T47D (cell line): ENCODE measurements at regions not wholly inside any gene's neighbourhood (a gene's known extent, or its start where the extent isn't known, plus 50 kb on each side); places are given as distances from the start of the nearest gene placed in this dataset.
"Not testable (repeated sequence)": the region's sequence is repeated elsewhere in the genome, so short reads cannot be mapped to it uniquely, and the experiment has no call there.

Experiments
- DNase-seq, 2 experiments: peaks; one replicate each; pipeline versions ENCODE4 v3.0.0 to v3.0.0-alpha.2; 2011 to 2012; ENCODE audit warnings: low read depth in 1 of 2, low spot score in 1 of 2
- JUND ChIP-seq: IDR thresholded peaks from 2 replicates; pipeline ENCODE4 v1.6.1; 2012; ENCODE audit warnings: low read depth
- in situ Hi-C: cut with HindIII; loops from 2 replicates; pipeline ENCODE4 v1.10.0; 2016; ENCODE audit warnings: low sequenced_read_pairs, low pct_unique_long_range_greater_than_20kb

DNA sequence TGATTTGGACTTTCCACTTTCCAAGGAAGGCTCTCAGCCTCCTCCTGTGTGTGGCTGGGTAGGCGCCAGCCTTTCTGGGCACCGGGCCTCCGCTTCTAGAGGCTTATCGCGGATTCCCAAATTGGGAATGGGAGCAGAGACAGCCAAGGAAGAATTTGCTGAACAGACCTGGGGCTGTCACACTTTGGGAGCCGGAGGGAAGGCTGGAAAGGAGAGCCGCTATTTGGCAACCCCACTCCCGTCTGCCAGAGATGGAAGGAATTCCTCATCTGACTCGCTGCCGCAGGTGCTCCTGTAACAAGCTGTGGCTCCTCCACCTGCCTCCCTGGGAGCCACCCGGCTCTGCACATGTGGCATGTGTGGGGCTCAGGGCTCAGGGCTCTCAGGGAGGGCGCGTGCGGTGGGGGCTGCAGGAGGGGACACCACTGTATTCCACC, 50.8 kb upstream of the ECHDC3 start:
- no peak for TF ChIP-seq JUND
- DNase-seq: no peak
- in situ Hi-C loops: no loop called here

DNA sequence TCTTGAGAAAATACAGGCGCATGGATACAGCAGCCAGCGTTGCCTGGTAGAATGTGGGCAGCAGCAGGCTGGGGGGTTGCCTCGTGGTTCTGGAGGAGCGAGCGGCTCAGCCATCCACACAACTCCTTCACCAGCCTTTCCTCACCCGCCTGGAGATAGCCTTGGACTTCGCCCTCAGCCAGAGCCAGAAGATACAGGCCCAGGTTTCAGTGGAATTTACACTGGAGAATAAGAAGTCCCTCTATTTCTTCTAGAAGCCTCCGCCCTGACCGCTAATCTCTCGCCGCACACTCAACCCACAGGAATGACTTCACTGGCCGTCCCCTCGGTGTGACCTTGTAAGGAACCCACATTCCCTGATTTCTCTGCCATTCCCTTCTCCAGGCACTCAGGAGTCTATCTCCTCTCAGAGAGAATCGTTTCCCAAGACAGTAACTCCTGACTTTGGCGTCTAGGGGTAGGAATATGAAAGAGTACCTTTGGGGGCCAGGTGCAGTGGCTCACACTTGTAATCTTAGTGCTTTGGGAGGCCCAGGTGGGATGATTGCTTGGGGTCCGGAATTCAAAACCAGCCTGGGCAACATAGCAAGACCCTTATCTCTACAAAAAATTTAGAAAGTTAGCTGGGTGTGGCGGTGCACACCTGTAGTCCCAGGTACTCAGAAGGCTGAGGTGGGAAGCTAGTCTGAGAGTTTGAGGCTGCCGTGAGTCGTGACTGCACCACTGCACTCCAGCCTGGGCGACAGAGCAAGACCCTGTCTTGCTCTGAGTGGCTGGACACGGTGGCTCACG, 52.0 kb upstream of the ECHDC3 start:
- no peak for TF ChIP-seq JUND
- no peak for DNase-seq
- in situ Hi-C loops: no loop called here

DNA sequence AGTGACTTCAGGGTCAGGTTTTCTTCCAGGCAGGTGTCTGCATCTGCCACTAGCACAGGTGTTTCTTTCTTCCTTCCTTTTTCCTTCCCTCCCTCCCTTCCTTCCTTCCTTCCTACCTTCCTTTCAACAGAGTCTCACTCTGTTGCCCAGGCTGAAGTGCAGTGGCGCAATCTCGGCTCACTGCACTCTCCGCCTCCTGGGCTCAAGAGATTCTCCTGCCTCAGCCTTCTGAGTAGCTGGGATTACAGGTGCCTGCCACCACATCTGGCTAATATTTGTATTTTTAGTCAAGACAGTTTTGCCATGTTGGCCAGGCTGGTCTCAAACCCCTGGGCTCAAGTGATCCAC, 53.8 kb upstream of the ECHDC3 start:
- in situ Hi-C loops, DNase-seq: not testable (repeated sequence)

DNA sequence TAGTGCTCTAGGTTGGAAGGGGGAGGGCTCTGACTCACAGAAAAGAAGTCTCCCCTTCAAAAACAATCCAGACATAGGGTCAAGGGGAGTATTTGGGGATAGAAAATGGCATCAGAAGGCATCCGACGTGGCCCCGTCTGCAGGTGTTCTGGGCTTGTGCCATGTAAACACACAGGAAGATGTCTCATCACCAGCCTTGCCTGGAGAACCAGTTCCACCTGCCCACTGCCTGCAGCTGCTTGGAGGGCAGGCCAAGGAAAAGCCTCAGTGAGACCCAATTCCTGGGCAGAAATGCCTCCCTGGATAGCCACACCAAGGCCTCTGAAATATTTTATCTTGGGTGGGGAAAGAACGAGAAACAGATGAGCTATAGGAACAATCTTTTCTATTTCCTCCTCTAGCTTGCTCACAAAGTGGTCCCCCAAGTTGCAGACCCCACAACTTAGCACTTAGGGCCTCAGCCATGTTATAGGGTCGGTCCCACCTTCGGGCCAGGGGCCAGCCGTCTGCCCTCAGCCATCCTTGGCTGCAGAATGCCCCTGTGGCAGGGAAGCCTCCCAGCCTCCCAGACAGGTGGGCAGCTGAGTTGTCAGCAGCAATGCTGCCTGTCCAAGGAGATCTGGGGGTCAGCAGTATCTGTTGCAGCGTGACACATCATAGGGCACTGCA, 54.3 kb upstream of the ECHDC3 start:
- TF ChIP-seq JUND: no peak
- in situ Hi-C loops: no loop called here
- peak; percentile 47 to 94 for DNase-seq

DNA sequence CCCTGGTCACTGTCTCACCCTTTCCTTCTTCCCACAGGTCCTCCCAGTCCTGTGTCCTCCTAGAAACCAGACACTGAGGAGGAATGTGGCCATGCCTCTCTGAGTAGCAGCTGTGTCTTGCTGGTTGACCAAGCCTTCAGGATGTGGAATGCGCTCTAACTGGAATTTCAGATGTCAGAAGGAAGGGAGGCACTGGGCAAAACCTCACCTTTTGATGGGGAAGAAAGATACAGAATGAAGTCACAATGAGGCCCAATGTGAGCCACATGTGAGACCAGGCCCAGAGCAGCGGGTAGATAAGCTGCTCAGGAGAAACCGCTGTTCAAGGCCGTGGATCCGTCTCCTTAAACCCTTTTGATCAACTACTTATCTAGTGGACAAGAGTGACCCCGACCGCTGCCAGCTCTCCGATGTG, 54.8 kb upstream of the ECHDC3 start:
- peak; percentile 90 to 99 for DNase-seq
- peak; percentile 79; the same call in 1 of the 2 replicates for TF ChIP-seq JUND
- in situ Hi-C loops: no loop called here

DNA sequence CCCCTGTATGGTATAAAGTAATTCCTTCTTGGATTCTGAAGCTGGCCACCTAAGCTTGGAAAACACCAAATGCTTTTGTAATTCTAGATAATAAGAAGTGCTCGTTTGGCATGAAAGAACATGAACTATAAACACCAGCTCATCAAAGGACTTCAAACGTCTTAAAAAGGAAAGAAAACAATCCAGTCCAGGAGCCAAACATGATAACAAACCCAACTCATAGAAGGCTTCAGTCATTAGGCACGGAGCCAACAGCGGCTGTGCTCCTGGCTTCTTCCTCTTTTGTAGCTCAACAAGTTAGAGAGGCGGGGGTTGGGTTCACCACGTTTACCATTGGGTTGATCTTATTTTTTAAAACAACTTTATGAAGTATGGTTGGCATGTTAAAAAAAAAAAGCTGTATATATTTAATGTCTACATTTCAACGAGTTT, 56.4 kb upstream of the ECHDC3 start:
- TF ChIP-seq JUND: no peak
- in situ Hi-C loops: no loop called here
- DNase-seq: peak in 1 of 2 experiments; percentile 77

DNA sequence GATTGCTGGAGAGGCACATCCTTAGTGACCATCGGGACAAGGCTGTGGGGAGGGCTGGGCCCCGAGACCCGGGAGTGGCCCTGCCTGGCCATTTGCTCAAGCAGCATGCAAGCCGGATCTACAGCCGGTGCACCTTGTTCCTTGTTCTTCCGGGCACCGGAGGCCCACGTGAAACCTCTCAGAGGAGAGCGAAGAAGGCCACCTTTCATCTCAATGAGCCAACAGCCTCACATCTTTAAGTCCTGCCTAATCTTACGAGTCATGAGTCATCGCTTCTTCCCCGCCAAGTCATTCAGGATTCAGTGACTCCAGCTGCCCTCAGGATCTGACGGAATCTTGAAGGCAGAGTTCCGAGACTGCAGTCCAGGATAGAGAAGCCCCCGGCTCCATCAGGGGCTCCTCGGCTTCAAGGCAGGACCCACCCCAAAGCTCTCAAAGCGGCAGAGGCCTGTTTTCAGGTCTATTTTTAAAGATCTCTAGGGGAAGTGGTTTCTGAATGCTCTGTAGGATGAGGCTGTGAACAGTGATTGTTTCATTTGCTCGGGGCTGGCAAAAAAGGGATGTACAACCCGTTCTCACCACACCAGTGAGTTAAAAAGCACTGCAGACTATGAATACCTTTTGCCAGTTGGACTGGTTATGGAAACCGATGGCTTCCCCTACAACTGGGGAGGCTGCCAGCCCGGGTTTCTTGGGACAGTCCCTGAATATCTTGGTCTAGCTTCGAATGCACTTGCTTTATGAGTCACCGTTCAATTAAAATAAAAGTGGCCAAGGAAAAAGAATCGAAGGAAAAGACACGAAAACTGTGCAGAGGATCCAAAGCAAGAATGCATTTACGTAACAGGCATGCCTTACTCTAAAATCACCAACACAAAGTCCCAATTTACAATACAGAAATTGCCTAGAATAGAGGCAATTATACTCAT, 57.2 kb upstream of the ECHDC3 start:
- DNase-seq: peak in 1 of 2 experiments; percentile 35
- in situ Hi-C loops: no loop called here
- TF ChIP-seq JUND: no peak

DNA sequence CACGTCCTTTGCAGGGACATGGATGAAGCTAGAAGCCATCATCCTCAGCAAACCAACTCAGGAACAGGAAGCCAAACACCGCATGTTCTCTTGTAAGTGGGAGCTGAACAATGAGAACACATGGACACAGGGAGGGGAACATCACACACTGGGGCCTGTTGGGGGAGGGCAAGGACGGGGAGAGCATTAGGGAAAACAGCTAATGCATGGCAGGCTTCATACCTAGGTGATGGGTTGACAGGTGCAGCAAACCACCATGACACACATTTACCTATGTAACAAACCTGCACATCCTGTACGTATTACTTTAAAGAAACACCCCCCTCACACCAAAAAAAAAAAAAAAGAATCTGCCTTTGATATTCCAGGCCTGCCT, 57.9 kb upstream of the ECHDC3 start:
- in situ Hi-C loops, DNase-seq: not testable (repeated sequence)

DNA sequence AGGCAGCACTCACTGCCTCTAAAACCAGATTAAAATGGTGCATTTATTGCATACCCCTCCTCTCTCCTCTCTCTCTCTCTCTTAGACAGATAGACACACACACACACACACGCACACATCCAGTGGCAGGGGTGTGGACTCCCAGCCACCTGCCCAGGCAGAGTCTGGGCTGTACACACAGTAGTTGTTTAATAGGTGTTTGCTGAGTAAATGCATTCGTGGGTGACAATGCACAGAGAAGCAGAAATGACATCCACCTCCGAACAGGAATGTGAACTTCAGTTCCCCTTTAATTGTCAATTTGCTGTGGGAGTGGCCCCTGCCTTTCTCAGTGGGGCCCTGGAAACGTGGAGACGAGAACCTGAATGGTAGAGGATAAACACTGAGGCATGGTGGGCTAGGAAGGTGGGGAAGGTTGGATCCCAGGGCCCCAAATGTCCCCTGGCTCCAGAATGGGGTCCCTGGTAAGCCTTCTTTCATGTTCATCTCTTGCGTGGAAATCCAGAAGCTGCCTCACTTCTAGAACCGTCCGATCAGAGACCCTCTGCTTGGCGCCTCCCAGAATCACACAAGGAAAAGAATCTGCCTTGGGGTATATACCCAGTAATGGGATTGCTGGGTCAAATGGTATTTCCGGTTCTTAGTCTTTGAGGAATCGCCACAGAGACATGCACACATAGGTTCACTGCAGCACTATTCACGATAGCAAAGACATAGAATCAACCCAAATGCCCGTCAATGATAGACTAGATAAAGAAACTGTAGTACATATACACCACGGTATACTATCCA, 58.5 kb upstream of the ECHDC3 start:
- no peak for TF ChIP-seq JUND
- in situ Hi-C loops: no loop called here
- DNase-seq: peak; percentile 46 to 73

DNA sequence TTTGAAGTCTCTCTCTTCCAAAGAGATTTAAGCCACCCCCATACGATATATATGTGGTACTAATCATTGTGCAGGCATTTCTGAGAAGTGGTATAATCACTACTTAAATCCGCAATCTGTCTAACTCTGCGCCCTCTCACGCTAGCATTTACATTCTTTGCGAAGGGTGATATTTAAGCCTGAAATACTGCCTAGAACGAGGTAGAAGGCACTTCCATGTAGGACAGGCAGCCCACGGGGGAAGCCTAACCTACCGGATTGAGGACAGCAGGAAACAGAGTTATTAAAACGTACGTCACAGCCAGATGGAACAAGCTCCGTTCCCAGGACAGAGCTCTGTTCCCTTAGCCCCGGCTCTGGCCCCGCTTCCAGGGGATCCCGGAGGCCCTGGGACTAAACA, 59.3 kb upstream of the ECHDC3 start:
- in situ Hi-C loops: no loop called here
- TF ChIP-seq JUND: no peak

DNA sequence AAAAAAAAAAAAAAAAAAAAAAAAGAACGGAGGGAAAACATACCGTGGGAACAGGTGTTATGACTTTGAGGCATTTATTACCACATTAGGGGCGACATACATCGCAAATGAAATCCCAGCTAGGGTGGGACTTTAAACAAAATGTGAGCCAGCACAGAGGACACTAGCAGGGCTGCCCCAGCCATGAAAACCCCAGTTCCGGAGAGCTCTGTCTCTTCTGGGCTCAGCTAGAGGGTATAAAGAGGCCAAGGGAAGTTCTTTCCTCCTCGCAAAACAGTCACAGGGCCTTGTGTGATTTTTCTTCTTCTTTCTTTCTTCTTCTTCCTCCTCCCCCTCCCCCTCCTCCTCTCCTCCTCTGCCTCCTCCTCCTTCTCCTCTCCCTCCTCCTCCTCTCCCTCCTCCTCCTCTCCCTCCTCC, 59.9 kb upstream of the ECHDC3 start:
- no peak for DNase-seq
- in situ Hi-C loops: no loop called here
- no peak for TF ChIP-seq JUND

More for the DNA sequence above, 59.3 kb upstream of the ECHDC3 start:
- DNase-seq: no peak

DNA sequence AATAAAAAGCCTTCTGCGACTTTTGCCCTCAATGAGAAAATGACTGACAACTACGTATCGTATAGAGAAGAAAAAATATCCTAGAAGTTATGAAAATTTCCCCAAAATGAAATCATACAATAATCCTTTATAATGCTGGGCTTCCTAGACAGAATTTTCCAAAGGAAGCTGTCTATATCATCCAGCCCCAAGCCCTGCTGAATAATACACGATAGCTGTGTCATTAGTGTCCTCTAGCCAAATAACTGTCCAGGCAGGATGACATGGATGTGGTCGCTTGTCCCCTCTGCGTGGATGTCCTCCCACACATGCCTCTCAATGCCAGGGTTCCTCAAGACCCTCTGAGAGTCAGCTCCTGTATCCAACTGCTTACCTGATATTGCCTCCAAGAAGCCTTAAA, 61.7 kb upstream of the ECHDC3 start:
- DNase-seq: no peak
- in situ Hi-C loops: no loop called here
- TF ChIP-seq JUND: no peak
